Peyer's patch (tissue), 4 donors: ENCODE measurements at regions not wholly inside any gene's neighbourhood (a gene's known extent, or its start where the extent isn't known, plus 50 kb on each side); places are given as distances from the start of the nearest gene placed in this dataset.

ENCODE experiments used
- DNase-seq, 3 donors: peaks; one replicate each; pipeline ENCODE4 v3.0.0-alpha.2; 2017 to 2019
- H3K27ac ChIP-seq, 4 donors: fragments of 200-600 bp; sonication (generic); one replicate each; pipeline ENCODE4 v1.5.1; 2016 to 2019
- H3K27me3 ChIP-seq, 2 donors: fragments of 200-600 bp; sonication (generic); one replicate each; pipeline ENCODE4 v1.5.1; 2019
- H3K36me3 ChIP-seq, 3 donors: fragments of 200-600 bp; sonication (generic); one replicate each; pipeline ENCODE4 v1.5.1; 2016 to 2019
- H3K4me1 ChIP-seq, 4 donors: fragments of 200-600 bp; sonication (generic); one replicate each; pipeline ENCODE4 v1.5.1; 2016 to 2019
- H3K4me3 ChIP-seq, 4 donors: fragments of 200-600 bp; sonication (generic); 1 replicate in 3 of 4; 2 replicates in 1 of 4; pipeline ENCODE4 v1.5.1; 2016 to 2019; ENCODE audit warnings: mild to moderate bottlenecking in 1 of 4
- H3K9me3 ChIP-seq, 4 donors: fragments of 200-600 bp; sonication (generic); one replicate each; pipeline ENCODE4 v1.5.1; 2016 to 2019; ENCODE audit warnings: mild to moderate bottlenecking in 1 of 4
- POLR2A ChIP-seq, 2 donors: fragments of 450-650 bp; IDR thresholded peaks; one replicate each; pipeline ENCODE4 v1.5.1; 2017; ENCODE audit warnings: antibody characterized with exemption in 2 of 2, mild to moderate bottlenecking in 2 of 2, moderate library complexity in 2 of 2
- TF ChIP-seq, protein P1 (sequence below), 6 experiments: fragments of 450-650 bp in 4 of 6; fragments of 200-600 bp in 2 of 6; sonication (generic) in 1 of 6; IDR thresholded peaks; one replicate each; pipeline ENCODE4 v1.5.1; 2017 to 2019; ENCODE audit warnings: antibody characterized with exemption in 6 of 6, mild to moderate bottlenecking in 3 of 6, moderate library complexity in 1 of 6

DNA sequence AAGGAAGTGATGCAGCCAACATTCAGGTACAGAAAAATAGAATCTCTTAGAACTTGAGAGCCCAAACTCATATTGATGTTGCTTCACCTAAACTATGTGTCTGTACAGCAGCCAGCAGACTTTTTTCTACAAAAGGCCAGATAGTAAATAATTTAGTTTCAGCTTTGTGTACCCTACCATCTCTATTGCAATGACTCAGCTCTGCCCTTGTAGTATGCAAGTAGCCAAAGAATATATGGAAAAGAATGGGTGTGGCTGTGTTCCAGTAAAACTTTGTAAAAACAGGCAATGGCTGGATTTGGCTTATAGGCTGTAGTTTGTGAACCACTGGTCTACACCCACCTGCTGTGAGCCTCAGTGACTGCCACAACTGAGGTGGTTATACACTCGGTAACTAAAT lies 392.5 kb upstream of the RARB start:
- H3K4me1 ChIP-seq = no peaks in the 10 kb centered on the region
- TF ChIP-seq, protein P1, sequence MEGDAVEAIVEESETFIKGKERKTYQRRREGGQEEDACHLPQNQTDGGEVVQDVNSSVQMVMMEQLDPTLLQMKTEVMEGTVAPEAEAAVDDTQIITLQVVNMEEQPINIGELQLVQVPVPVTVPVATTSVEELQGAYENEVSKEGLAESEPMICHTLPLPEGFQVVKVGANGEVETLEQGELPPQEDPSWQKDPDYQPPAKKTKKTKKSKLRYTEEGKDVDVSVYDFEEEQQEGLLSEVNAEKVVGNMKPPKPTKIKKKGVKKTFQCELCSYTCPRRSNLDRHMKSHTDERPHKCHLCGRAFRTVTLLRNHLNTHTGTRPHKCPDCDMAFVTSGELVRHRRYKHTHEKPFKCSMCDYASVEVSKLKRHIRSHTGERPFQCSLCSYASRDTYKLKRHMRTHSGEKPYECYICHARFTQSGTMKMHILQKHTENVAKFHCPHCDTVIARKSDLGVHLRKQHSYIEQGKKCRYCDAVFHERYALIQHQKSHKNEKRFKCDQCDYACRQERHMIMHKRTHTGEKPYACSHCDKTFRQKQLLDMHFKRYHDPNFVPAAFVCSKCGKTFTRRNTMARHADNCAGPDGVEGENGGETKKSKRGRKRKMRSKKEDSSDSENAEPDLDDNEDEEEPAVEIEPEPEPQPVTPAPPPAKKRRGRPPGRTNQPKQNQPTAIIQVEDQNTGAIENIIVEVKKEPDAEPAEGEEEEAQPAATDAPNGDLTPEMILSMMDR (IDR thresholded peaks at IDR 0.05) = no peak
- no peak for TF ChIP-seq POLR2A (IDR thresholded peaks at IDR 0.05)
- no peaks in the 10 kb centered on the region for H3K9me3 ChIP-seq
- H3K4me3 ChIP-seq = no peak overlapping the region
- no peaks in the 10 kb centered on the region for H3K36me3 ChIP-seq
- DNase-seq = no peak
- no peaks in the 10 kb centered on the region for H3K27me3 ChIP-seq
- no peak overlapping the region for H3K27ac ChIP-seq

DNA sequence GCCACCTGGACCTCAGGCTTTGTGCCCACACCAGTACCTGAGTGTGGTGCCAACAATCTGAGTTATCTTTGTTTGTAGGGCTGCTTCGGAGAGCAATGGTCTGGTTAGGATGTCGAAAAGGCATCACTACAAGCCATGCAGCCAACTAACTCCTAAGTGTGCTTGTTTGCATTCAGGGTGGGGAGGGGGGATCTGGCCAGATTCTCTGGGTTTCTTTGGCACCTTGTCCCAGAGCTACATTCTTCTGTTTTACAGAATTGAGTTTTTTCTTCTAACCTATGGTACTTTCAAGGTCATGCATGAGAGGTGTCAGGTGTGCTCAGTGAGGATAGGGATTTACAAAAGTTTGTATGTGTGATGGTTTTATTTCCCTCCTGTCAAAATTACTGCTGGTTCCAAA lies 391.4 kb upstream of the RARB start:
- no peak for DNase-seq
- H3K4me1 ChIP-seq = no peaks in the 10 kb centered on the region
- H3K27me3 ChIP-seq = no peaks in the 10 kb centered on the region
- no peaks in the 10 kb centered on the region for H3K36me3 ChIP-seq
- no peak for TF ChIP-seq POLR2A (IDR thresholded peaks at IDR 0.05)
- TF ChIP-seq, protein P1 (IDR thresholded peaks at IDR 0.05) = no peak
- H3K9me3 ChIP-seq = no peaks in the 10 kb centered on the region
- H3K4me3 ChIP-seq = no peak overlapping the region
- H3K27ac ChIP-seq = no peak overlapping the region

DNA sequence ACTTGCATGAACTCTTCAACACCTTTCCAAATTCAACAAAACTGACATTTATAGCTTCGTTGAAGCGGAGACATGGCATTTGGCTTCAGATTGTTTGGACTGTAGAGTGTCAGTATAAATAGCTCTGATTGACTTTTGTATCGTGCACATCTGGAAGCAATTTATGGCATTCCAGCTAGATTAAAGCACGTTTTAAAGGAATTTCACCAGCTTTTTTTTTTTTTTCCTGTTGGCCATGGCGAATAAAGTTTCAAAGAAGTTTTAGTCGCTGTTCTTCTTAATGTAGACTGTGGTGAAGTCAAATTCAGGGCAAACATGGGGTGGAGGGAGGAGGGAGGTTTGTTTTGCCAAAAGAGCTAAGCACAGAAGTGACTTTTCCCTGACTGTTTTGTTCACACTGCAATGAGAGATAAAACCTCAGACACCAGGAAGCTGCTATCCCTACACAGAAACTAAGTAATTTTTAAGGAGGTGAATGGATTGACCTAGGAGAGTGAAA lies 391.0 kb upstream of the RARB start:
- DNase-seq = no peak
- H3K27ac ChIP-seq = no peak overlapping the region

DNA sequence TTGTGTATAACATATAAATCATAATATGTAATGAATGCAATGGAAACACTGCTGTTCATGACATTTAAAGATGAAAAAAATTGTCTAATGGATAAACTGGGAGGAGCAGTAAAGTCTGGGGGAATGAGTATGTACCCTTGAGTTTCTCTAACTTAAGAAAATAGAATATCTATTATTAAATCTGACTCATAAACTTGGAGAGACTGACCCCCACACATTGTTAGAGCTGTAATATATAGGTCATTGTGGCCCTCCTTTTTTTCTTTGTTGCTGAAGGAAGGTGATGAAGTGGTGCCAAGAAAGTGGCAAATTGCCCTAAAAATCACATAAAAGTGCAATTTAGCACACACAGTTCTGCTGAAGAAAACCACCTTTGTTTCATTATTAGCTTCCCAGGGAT lies 389.8 kb upstream of the RARB start:
- no peaks in the 10 kb centered on the region for H3K9me3 ChIP-seq
- no peak overlapping the region for H3K27ac ChIP-seq
- H3K36me3 ChIP-seq = no peaks in the 10 kb centered on the region
- H3K27me3 ChIP-seq = no peaks in the 10 kb centered on the region
- TF ChIP-seq POLR2A (IDR thresholded peaks at IDR 0.05) = no peak
- TF ChIP-seq, protein P1 (IDR thresholded peaks at IDR 0.05) = no peak
- no peak for DNase-seq
- no peak overlapping the region for H3K4me3 ChIP-seq
- H3K4me1 ChIP-seq = no peaks in the 10 kb centered on the region

More for the DNA sequence above, 391.0 kb upstream of the RARB start:
- H3K4me1 ChIP-seq = no peaks in the 10 kb centered on the region
- no peak overlapping the region for H3K4me3 ChIP-seq
- H3K27me3 ChIP-seq = no peaks in the 10 kb centered on the region
- H3K36me3 ChIP-seq = no peaks in the 10 kb centered on the region
- TF ChIP-seq, protein P1 (IDR thresholded peaks at IDR 0.05) = no peak
- no peak for TF ChIP-seq POLR2A (IDR thresholded peaks at IDR 0.05)
- H3K9me3 ChIP-seq = no peaks in the 10 kb centered on the region

DNA sequence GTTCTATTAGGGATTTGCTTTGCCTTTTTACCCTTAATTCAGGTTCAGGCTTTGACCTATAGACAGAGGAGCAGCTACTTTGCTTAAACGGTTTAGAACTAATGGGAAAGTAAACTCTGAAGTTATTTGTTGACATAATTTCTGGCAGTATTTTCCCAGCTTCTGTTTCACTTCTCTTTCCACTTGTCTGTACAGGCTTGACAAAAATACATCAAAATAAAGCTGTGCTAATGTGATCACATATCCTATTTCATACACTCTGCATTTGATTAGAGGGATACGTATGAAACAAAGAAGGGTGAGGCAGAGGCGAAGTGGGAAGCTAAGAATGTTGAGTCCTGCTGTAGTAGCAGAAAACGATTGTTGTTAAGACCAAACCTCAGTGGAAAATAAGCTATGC lies 389.1 kb upstream of the RARB start:
- Histone ChIP-seq H3K27me3 (no peaks in the 10 kb centered on the region), H3K4me3 (no peak overlapping the region), H3K27ac (no peak overlapping the region), H3K9me3 (no peaks in the 10 kb centered on the region), H3K4me1 (no peaks in the 10 kb centered on the region), H3K36me3 (no peaks in the 10 kb centered on the region)
- TF ChIP-seq, protein P1 (IDR thresholded peaks at IDR 0.05) = no peak
- TF ChIP-seq POLR2A (IDR thresholded peaks at IDR 0.05) = no peak
- DNase-seq = no peak

DNA sequence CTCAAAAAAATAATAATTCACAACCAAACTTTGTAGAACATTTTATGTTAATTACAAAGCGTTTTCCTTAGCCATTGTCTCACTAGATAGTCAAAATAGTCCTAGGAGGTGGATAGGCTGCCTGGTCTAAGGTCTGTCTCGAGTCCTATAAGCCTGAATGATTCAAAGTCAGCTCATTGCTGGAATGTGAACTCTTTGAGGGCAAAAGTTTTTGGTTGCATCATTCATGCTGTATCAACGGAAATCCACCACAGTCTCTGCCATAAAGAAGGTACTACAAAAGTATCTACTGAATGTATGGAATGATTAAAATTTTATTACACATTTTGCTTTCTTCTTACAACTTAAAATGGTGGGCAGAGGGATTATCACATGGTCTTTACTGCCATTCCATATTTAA lies 387.3 kb upstream of the RARB start:
- H3K9me3 ChIP-seq = no peaks in the 10 kb centered on the region
- no peak overlapping the region for H3K4me3 ChIP-seq
- no peaks in the 10 kb centered on the region for H3K36me3 ChIP-seq
- H3K27ac ChIP-seq = no peak overlapping the region
- no peaks in the 10 kb centered on the region for H3K27me3 ChIP-seq
- no peaks in the 10 kb centered on the region for H3K4me1 ChIP-seq
- DNase-seq = no peak
- TF ChIP-seq, protein P1 (IDR thresholded peaks at IDR 0.05) = no peak
